ENCODE measurements at regions not wholly inside any gene's neighbourhood (a gene's known extent, or its start where the extent isn't known, plus 50 kb on each side); places are given as distances from the start of the nearest gene placed in this dataset.

- no peak for FAIRE-seq
These were observed 1392.4 kb upstream of the CELF2 start for GRCh38 chr10:9625304-9625703.

DNA sequence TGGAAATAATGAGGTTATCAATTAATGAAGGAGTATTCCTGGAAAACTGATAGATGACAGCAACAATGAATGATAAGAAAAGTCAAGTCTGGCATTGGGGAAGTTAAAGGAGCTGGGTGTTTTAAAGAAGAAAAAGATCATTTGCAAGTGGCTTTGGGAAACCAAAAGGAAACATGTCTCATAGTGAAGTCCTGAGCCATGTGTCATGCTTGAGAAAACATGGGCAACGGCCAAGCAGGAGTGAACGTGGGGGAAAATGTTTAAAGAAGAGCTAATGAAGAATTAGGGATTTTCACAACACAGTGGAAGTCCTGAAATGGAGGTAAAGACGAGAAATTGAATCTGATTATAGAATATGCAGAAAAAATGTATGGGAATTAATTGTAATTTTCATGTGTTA lies 1383.2 kb upstream of the CELF2 start:
- FAIRE-seq = no peak

DNA sequence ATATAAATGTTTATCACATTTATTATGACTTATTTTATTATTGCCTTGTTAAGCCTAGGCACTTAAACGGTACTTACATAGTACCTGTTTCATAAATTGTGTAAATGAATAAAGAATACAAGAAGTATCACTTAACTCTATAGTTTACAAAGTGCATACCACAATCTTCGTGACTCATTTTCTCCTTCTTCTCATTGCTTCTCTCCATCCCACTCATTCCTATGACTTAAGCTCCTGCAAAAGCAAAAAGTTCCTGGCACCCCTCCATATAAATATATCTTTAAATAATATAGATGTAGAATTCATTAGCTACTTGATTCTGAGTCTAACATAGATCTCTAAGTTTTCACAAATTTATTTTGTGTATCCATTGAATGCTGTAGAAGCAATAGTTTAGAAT lies 1382.0 kb upstream of the CELF2 start:
- no peak for FAIRE-seq

GRCh38 chr10:9636216-9636615 lies 1381.5 kb upstream of the CELF2 start:
- no peak for FAIRE-seq

DNA sequence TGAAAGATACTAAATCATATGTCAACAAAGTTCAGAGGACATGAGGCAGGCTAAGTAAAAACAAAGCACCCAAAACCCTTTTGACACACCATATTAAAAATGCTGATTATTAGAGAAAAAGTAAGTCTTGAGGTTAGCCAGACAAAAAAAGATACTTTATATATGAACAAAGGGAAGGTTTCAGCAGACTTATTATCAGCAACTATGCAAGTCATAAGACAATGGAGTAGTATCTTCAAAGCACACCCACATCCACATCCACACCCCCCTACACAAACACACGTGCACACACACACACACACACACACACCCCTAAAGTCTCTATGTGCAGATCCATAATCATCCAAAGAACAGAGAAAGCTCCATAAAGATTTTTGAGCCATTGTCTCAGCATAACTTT lies 1373.9 kb upstream of the CELF2 start:
- FAIRE-seq = no peak

GRCh38 chr10:9645404-9645803 lies 1372.3 kb upstream of the CELF2 start:
- no peak for FAIRE-seq

DNA sequence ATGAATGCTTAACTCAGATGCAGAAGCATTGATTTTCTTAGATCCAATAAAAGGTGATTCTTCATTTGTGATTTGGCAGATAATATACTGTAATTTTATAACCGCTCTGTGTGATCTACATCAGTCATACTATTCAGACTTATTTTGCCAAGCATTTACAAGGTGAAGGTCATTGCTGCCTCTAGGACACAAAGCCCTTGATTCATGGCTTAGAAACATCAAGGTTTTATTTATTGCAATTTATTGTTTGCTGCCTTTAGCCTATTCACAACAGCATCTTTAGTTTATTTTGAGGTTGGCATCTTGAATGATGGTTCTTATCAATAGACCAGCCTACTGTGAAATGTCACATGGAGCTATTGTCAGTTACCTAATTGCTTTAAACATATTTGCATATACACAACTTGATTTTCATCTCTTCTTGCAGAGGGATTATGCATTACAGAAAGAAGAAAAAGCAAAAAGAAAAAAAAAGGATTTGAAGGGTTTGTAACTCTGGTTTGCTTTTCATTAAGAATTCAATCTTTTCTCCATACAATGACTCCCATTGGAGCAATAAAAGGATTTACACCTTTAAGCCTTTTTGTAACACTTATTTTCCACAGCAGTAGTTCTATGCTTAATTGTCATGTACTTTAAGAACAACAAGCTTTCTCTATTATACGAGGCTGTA lies 1371.6 kb upstream of the CELF2 start:
- FAIRE-seq = no peak

DNA sequence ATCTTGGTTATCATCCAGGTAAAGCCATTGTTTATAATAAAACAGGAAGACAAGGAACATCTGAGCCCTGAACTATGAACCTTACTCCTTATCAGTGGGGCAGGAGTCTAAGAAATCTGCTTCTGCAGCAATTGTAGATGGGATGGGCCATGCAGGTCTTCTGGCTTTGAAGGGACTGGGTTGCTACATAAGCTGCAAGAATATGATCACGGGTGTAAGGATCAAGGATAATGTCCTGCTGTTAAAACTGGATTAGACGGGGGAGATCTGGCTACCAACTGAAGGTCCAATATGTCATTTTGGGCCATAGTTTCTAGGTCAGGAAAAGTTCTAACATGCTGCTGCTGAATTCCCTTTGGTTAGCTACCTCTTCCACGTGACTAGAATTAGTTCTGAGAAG lies 1363.4 kb upstream of the CELF2 start:
- no peak for FAIRE-seq

DNA sequence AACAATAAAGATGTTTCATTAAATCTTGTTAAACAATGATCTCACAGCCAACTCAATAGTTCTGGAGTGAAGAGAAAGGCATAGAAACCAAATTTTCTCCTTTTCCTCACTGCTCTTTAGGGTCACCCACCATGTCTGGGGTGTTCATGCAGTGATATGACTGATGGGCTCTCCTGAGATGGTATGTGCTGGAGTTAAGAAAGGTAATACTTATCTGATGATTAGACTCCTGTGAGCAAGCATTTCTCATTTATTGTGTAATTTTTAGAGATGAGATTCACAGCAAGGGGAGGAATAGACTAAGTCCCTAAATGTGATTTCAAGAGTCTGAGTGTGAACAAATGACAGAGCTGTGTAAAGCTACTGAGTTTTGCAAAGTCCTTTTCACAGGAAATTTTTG lies 1361.3 kb upstream of the CELF2 start:
- FAIRE-seq = no peak

DNA sequence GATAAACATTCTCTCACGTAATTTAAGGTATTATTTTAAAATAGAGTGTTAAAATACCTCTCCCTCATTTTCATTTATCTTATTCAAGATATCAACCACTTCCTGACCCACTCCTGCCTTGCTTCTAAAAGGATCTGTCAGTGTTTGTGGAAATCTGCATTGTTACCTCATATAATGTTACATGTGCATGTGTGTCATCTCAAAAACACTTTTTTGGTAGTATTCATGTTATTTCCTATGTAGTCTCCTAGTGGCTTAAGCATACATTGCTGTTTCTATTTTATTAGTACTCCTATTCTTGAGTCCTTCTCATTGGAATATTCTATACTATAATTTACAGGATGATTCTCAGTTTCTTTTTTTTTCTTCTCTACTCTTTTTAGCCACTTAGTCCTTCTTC lies 1360.7 kb upstream of the CELF2 start:
- FAIRE-seq = no peak

- FAIRE-seq = no peak
These were observed 1360.1 kb upstream of the CELF2 start for GRCh38 chr10:9657530-9657929.

GRCh38 chr10:9668411-9668810 lies 1349.3 kb upstream of the CELF2 start:
- FAIRE-seq = no peak

DNA sequence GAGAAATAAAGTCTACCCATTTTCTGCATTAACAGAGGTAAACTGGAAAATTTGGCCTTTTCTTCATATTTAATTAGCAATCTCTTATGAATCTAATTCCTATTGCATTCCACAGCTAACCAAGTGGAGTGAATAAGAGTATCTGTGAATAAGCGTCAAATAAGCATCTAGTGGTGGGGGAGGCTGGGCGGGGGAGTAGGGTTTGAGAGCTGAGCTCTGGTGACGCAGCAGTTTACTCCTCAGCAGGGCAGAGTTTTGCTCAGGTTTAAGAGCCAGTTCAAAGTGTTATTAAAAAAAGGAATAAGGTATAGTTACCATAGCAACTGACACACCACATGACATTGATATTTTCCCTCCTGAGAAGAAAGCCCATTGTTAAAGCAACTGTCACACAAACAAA lies 1346.8 kb upstream of the CELF2 start:
- FAIRE-seq = no peak

DNA sequence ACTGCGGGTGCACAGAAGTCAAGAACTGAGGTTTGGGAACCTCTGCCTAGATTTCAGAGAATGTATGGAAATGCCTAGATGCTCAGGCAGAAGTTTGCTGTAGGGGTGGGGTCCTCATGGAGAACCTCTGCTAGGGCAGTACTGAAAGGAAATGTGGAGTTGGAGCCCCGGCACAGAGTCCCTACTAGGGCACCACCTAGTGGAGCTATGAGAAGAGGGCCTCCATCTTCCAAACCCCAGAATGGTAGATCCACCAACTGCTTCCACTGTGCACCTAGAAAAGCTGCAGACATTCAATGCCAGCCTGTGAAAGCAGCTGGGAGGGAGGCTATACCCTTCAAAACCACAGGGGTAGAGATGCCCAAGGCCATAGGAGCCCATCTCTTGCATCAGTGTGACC lies 1336.0 kb upstream of the CELF2 start:
- no peak for FAIRE-seq

DNA sequence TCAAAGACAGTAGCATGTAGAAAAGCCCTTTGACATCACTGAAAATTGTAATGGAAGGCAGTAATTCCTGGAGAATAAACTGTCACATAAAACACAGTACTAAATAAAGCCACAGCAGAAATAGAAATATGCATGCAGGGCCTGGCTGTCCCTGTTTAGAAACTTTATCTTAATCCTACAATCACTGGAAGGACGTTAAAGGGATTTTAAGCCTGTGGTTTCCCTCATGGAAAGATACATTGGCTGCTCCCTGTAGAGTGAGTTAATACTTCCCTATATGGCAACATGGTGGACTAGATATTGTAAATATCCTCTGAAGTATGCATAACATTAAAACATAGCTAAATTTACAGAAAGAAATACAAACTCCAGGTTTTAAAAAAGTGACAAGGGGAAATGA lies 1334.9 kb upstream of the CELF2 start:
- FAIRE-seq = no peak

DNA sequence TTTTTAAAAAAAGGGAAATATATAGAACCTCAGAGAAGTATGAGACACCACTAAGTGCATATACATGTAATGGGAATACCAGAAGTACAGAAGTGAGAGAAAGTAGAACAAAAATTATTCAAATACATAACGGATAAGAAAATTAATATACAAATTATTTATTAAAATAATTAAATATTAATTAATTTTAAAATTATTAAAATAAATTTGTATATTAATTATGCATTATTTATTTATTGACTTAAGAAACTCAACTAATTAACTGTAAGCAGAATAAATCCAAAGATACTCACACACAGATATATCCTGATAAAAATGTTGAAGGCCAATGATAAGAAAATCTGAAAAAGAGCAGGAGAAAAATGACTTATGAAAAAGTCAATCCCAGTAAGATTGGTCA lies 1333.5 kb upstream of the CELF2 start:
- peak; percentile 72 for FAIRE-seq

DNA sequence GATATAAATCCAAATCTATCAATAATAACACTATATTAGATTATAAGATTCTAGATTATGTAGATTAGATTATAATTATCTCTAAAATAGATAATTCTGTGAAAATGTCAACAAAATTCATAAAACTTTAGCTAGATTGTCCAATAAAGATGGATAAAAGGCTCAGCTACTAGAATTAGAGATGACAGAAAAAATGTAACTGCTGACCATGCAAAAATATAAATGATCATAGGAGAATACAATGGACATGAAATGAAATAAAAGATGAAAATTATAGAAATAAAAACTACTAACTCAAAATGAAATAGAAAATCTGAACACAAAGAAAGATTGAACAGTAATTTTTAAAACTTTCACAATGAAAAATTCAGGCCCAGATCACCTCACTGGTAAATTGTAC lies 1332.1 kb upstream of the CELF2 start:
- FAIRE-seq = no peak

DNA sequence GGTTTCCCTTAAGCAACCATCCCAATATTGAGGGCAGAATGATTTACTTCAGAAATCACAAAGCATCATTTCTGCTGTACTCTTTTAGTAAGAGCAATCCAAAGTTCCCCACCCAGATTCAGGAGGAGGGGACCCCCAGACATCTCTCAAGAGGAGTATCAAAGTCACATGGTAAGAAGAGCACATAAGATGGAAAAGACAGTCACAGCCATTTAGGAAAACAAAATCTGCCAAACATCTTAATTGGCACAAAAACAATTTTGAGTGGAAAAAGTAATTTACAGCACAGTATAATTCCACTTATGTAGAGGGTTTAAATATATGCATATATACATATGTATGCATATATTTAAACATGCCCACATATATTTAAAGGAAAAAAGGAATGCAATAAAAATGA lies 1329.0 kb upstream of the CELF2 start:
- no peak for FAIRE-seq

DNA sequence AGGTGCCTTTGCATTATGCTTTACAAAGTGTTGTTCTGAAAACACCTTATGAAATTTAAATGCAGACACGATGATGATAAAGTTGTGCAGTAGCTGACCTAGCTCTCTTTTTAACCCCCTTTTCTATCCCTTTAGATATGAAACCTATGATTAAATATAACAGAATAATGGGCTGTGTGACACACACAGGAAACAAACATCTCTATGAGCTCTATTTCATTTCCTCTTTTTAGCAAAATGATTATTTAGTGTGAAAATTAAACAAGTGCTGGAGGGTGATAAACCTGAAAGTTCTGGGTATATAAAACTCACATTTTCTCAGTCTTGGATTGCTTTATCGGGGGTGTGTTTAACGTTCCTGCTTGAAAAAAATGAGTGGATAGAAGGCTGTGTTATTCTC lies 1310.5 kb upstream of the CELF2 start:
- no peak for FAIRE-seq

DNA sequence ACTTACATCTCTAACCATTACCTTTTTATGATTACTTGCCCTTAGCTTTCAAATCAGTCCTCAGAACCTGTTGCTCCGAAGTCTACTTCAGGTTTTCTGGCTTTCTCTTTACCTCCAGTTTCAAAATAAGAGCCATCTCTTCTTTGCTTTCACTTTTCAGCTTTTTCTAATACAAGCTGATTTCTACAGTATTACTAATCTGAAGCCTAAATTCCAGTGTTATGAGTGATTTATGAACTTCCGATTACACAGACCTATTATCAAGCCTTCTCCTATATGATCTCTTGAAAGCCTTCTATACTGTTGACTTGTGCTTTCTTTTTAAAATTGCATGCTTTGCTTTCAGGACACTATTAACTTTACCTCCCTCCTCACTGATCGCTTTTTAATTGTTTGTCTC lies 1307.8 kb upstream of the CELF2 start:
- FAIRE-seq = no peak

DNA sequence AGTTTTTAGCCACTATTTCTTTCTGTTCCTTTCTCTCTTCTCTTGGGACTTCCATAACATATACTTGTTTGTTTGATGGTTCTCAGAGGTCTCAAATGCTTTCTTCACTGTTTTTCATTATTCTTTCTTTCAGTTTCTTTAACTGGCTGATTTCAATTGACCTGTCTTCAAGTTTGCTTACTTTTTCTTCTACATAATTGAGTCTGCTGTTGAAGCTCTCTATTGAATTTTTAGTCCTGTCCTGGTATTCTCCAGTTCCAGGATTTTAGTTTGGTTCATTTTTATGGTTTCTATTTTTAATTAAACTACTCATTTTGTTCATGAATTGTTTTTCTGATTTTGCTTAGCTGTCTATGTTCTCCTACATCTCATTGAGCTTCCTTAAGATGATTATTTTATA lies 1305.3 kb upstream of the CELF2 start:
- FAIRE-seq = no peak

DNA sequence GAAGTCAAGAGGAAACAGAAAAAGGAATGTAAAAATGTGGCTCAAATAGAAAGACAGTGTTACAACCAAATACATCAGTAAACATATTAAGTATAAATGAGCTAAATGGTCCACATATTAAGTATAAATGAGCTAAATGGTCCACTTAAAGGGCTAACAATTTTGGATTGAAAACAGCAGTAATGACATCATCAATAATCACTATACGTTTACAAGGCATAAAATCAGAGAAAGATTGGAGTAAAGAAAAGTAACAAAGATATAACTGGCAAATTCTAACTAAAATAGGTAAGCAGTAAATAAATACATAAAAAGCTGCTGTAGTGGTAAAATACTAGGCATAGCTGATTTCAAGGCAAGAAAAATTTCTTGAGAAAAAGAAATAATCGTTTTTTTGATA lies 1298.4 kb upstream of the CELF2 start:
- no peak for FAIRE-seq

DNA sequence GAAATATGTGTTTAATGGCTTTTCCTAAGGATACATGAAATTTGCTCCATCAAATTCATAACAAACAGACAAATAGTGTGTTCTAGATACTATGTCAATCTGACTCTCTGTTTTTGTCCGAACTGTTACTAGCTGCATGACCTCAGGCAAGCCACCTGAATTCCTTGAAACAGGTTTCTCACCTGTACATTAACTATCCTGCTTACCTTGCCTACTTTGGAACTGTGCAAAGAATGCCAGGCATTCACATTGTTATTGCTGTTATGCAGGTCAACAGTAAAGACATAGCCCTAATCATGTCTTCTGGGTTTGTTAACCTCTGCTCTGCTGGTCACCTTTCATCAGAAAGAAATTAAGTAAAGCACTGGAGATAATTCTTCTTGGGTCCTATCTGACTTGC lies 1283.9 kb upstream of the CELF2 start:
- FAIRE-seq = no peak

DNA sequence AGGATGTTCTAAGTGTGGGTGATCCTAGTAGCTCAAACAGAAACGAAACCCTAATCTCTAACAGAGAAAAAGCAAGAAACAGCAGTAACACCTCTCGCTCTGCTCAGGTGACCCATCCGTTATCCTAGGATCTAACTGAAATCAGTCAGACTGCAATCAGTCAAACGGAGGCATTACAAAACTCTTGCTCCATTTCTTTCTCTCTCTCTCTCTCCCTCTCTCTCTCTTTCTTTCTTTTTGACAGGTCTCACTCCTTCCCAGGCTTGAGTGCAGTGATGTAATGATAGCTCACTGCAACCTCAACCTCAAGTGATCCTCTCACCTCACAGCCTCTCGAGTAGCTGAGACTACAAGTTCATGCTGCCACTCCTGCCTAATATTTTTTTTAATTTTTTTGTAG lies 1283.5 kb upstream of the CELF2 start:
- no peak for FAIRE-seq

GRCh38 chr10:9735731-9736130 lies 1281.9 kb upstream of the CELF2 start:
- no peak for FAIRE-seq

- no peak for FAIRE-seq
These were observed 1274.0 kb upstream of the CELF2 start for GRCh38 chr10:9743639-9744038.

Data from G401.6 (cell line).